ENCODE measurements at regions not wholly inside any gene's neighbourhood (a gene's known extent, or its start where the extent isn't known, plus 50 kb on each side); places are given as distances from the start of the nearest gene placed in this dataset.

DNA sequence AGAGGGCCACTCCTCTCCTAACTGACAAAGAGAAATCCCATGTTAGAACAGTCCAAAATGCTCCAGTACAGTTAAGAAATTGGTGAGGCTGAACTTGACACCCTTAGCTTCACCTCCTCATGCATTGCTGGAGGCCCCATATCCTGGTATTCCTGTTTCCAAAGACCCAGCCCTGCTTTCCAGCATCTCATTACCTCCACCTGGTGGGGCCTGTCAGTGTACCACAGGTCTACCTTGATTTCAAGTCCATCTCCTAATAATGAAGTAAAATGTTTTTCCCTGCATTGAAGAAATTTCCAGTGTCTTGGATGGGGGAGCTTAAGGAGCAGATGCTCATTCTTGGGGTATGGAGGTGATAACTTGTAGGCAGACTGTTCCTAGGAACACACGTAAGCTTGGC, 70.6 kb upstream of the S1PR3 start:
- TF ChIP-seq POLR2A (IDR thresholded peaks at IDR 0.05) (no peak), POLR2AphosphoS5 (IDR thresholded peaks at IDR 0.05) (no peak)
- TF ChIP-seq, protein P1, sequence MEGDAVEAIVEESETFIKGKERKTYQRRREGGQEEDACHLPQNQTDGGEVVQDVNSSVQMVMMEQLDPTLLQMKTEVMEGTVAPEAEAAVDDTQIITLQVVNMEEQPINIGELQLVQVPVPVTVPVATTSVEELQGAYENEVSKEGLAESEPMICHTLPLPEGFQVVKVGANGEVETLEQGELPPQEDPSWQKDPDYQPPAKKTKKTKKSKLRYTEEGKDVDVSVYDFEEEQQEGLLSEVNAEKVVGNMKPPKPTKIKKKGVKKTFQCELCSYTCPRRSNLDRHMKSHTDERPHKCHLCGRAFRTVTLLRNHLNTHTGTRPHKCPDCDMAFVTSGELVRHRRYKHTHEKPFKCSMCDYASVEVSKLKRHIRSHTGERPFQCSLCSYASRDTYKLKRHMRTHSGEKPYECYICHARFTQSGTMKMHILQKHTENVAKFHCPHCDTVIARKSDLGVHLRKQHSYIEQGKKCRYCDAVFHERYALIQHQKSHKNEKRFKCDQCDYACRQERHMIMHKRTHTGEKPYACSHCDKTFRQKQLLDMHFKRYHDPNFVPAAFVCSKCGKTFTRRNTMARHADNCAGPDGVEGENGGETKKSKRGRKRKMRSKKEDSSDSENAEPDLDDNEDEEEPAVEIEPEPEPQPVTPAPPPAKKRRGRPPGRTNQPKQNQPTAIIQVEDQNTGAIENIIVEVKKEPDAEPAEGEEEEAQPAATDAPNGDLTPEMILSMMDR (IDR thresholded peaks at IDR 0.05) = no peak

Measured in gastroesophageal sphincter (tissue), 3 donors.